ENCODE measurements at regions not wholly inside any gene's neighbourhood (a gene's known extent, or its start where the extent isn't known, plus 50 kb on each side); places are given as distances from the start of the nearest gene placed in this dataset.

- WGBS, 2 donors = 63 to 66% methylated on average over 7 of the region's 7 CpGs
- no peak for ATAC-seq (ENCODE audit: low FRiP score in 2 of 2)
- no peaks in the 10 kb centered on the region for H3K27me3 ChIP-seq
Observed at GRCh38 chr10:78830976-78831375, 237.8 kb upstream of the ZMIZ1 start.

GRCh38 chr10:78831461-78831860, 237.3 kb upstream of the ZMIZ1 start:
- no peak for ATAC-seq (ENCODE audit: low FRiP score in 2 of 2)
- no peak overlapping the region for H3K4me3 ChIP-seq
- no peaks in the 10 kb centered on the region for H3K36me3 ChIP-seq
- TF ChIP-seq EP300 (IDR thresholded peaks at IDR 0.05) = no peak
- no peak for TF ChIP-seq POLR2A (IDR thresholded peaks at IDR 0.05)
- TF ChIP-seq CTCF (IDR thresholded peaks at IDR 0.05) = no peak
- TF ChIP-seq POLR2AphosphoS5 (IDR thresholded peaks at IDR 0.05) = no peak
- peaks cover 0 to 8% (median 3%) of the 10 kb centered on the region in 4 donors for H3K9me3 ChIP-seq
- H3K4me1 ChIP-seq = no peaks in the 10 kb centered on the region
- no peaks in the 10 kb centered on the region for H3K27me3 ChIP-seq
- DNase-seq = no peak
- 64 to 71% methylated on average over 4 to 8 of the region's 8 CpGs for whole genome bisulfite sequencing, 2 donors
- H3K27ac ChIP-seq = no peak overlapping the region

More at GRCh38 chr10:78830976-78831375, 237.8 kb upstream of the ZMIZ1 start:
- TF ChIP-seq CTCF (IDR thresholded peaks at IDR 0.05) = no peak
- no peak for TF ChIP-seq EP300 (IDR thresholded peaks at IDR 0.05)
- TF ChIP-seq POLR2AphosphoS5 (IDR thresholded peaks at IDR 0.05) = no peak
- TF ChIP-seq POLR2A (IDR thresholded peaks at IDR 0.05) = no peak
- H3K9me3 ChIP-seq = peaks cover 0 to 8% (median 3%) of the 10 kb centered on the region in 4 donors
- no peaks in the 10 kb centered on the region for H3K36me3 ChIP-seq
- H3K4me1 ChIP-seq = no peaks in the 10 kb centered on the region
- H3K4me3 ChIP-seq = no peak overlapping the region
- no peak for DNase-seq
- no peak overlapping the region for H3K27ac ChIP-seq

- Histone ChIP-seq H3K27me3 (no peaks in the 10 kb centered on the region), H3K9me3 (peaks cover 0 to 8% (median 3%) of the 10 kb centered on the region in 4 donors), H3K4me3 (no peak overlapping the region), H3K4me1 (no peaks in the 10 kb centered on the region), H3K27ac (no peak overlapping the region), H3K36me3 (no peaks in the 10 kb centered on the region)
- TF ChIP-seq EP300 (IDR thresholded peaks at IDR 0.05) (no peak), POLR2AphosphoS5 (IDR thresholded peaks at IDR 0.05) (no peak), CTCF (IDR thresholded peaks at IDR 0.05) (no peak), POLR2A (IDR thresholded peaks at IDR 0.05) (no peak)
- DNase-seq (no peak), ATAC-seq (ENCODE audit: low FRiP score in 2 of 2) (no peak)
- 92 to 100% methylated on average over 1 to 2 of the region's 2 CpGs for WGBS, 2 donors
Observed at GRCh38 chr10:78832281-78832680, 236.5 kb upstream of the ZMIZ1 start.

GRCh38 chr10:78838141-78838657, 230.6 kb upstream of the ZMIZ1 start:
- WGBS, 2 donors = 73 to 83% methylated on average over 3 to 5 of the region's 5 CpGs
- H3K9me3 ChIP-seq = peaks cover 0 to under 1% (median 0%) of the 10 kb centered on the region in 4 donors
- no peak overlapping the region for H3K27ac ChIP-seq
- DNase-seq (no peak), ATAC-seq (ENCODE audit: low FRiP score in 2 of 2) (no peak)
- no peak for TF ChIP-seq POLR2AphosphoS5 (IDR thresholded peaks at IDR 0.05)
- TF ChIP-seq CTCF (IDR thresholded peaks at IDR 0.05) = no peak
- TF ChIP-seq POLR2A (IDR thresholded peaks at IDR 0.05) = no peak
- no peak for TF ChIP-seq EP300 (IDR thresholded peaks at IDR 0.05)
- no peaks in the 10 kb centered on the region for H3K27me3 ChIP-seq
- no peaks in the 10 kb centered on the region for H3K4me1 ChIP-seq
- no peak overlapping the region for H3K4me3 ChIP-seq
- no peaks in the 10 kb centered on the region for H3K36me3 ChIP-seq

- Histone ChIP-seq H3K4me1 (no peaks in the 10 kb centered on the region), H3K4me3 (no peak overlapping the region), H3K9me3 (no peaks in the 10 kb centered on the region), H3K27ac (no peak overlapping the region), H3K36me3 (no peaks in the 10 kb centered on the region), H3K27me3 (no peaks in the 10 kb centered on the region)
- no peak for TF ChIP-seq EP300 (IDR thresholded peaks at IDR 0.05)
- no peak for TF ChIP-seq POLR2A (IDR thresholded peaks at IDR 0.05)
- TF ChIP-seq POLR2AphosphoS5 (IDR thresholded peaks at IDR 0.05) = no peak
- TF ChIP-seq CTCF (IDR thresholded peaks at IDR 0.05) = no peak
- 93 to 100% methylated on average over 1 of the region's 1 CpG for WGBS, 2 donors
- DNase-seq (no peak), ATAC-seq (ENCODE audit: low FRiP score in 2 of 2) (no peak)
Observed at GRCh38 chr10:78843495-78843894, 225.3 kb upstream of the ZMIZ1 start.
